Stimulated activated CD4-positive, alpha-beta T cell treated with anti-CD3 and anti-CD28 coated beads, Interleukin-15, amount 100 ng/mL, for 24 hours (primary cell): ENCODE measurements at regions not wholly inside any gene's neighbourhood (a gene's known extent, or its start where the extent isn't known, plus 50 kb on each side); places are given as distances from the start of the nearest gene placed in this dataset.

ENCODE experiments used
- DNase-seq: peaks from one replicate; pipeline ENCODE4 v3.0.0-alpha.2; 2020

GRCh38 chr13:44156294-44156658, 217.3 kb upstream of the SERP2 start:
- DNase-seq: no peak

GRCh38 chr13:44157606-44158005, 216.0 kb upstream of the SERP2 start:
- DNase-seq: no peak

GRCh38 chr13:44158098-44158521, 215.5 kb upstream of the SERP2 start:
- DNase-seq: no peak

- no peak for DNase-seq
Measured at GRCh38 chr13:44158881-44159632, 214.6 kb upstream of the SERP2 start.

- DNase-seq: no peak
Measured at GRCh38 chr13:44159633-44160279, 213.9 kb upstream of the SERP2 start.

- DNase-seq: no peak
Measured at GRCh38 chr13:44160591-44161191, 212.9 kb upstream of the SERP2 start.

- DNase-seq: no peak
Measured at GRCh38 chr13:44163108-44163507, 210.5 kb upstream of the SERP2 start.

GRCh38 chr13:44165221-44165888, 208.3 kb upstream of the SERP2 start:
- no peak for DNase-seq

GRCh38 chr13:44165889-44166496, 207.6 kb upstream of the SERP2 start:
- no peak for DNase-seq

GRCh38 chr13:44169018-44169911, 204.4 kb upstream of the SERP2 start:
- DNase-seq: no peak

GRCh38 chr13:44170731-44171130, 202.9 kb upstream of the SERP2 start:
- no peak for DNase-seq

- no peak for DNase-seq
Measured at GRCh38 chr13:44171156-44171555, 202.5 kb upstream of the SERP2 start.

- DNase-seq: no peak
Measured at GRCh38 chr13:44171861-44172260, 201.8 kb upstream of the SERP2 start.

GRCh38 chr13:44172281-44172810, 201.3 kb upstream of the SERP2 start:
- DNase-seq: no peak

- DNase-seq: no peak
Measured at GRCh38 chr13:44174769-44175425, 198.7 kb upstream of the SERP2 start.

GRCh38 chr13:44176173-44176572, 197.5 kb upstream of the SERP2 start:
- DNase-seq: no peak

- no peak for DNase-seq
Measured at GRCh38 chr13:44180876-44181536, 192.6 kb upstream of the SERP2 start.

- no peak for DNase-seq
Measured at GRCh38 chr13:44181931-44182330, 191.7 kb upstream of the SERP2 start.

GRCh38 chr13:44184740-44185139, 188.9 kb upstream of the SERP2 start:
- DNase-seq: no peak

- DNase-seq: no peak
Measured at GRCh38 chr13:44188257-44188656, 185.4 kb upstream of the SERP2 start.

GRCh38 chr13:44189085-44189484, 184.5 kb upstream of the SERP2 start:
- no peak for DNase-seq
